GM06990 (cell line): ENCODE measurements at regions not wholly inside any gene's neighbourhood (a gene's known extent, or its start where the extent isn't known, plus 50 kb on each side); places are given as distances from the start of the nearest gene placed in this dataset.

ENCODE experiments used
- DNase-seq: peaks from one replicate; pipeline ENCODE4 v3.0.0-alpha.2; 2011; ENCODE audit not compliant: insufficient read length; ENCODE audit errors: extremely low read depth
- H3K27me3 ChIP-seq: replicated peaks from 2 replicates; pipeline ENCODE4 v1.6.0; 2011; ENCODE audit warnings: low read length; ENCODE audit not compliant: control insufficient read depth, insufficient read depth
- H3K36me3 ChIP-seq: 2 replicates; pipeline ENCODE4 v1.5.1; 2011; ENCODE audit warnings: low read length; ENCODE audit not compliant: control insufficient read depth, insufficient read depth
- H3K4me3 ChIP-seq: replicated peaks from 2 replicates; pipeline ENCODE4 v1.5.1; 2011; ENCODE audit warnings: low read depth, mild to moderate bottlenecking, control low read depth, low read length
- TF ChIP-seq, protein P1 (sequence below): IDR thresholded peaks from 2 replicates; pipeline ENCODE4 v1.5.1; 2011; ENCODE audit warnings: low read length, control low read depth, mild to moderate bottlenecking, inconsistent platforms; ENCODE audit not compliant: insufficient read depth, poor library complexity, severe bottlenecking

DNA sequence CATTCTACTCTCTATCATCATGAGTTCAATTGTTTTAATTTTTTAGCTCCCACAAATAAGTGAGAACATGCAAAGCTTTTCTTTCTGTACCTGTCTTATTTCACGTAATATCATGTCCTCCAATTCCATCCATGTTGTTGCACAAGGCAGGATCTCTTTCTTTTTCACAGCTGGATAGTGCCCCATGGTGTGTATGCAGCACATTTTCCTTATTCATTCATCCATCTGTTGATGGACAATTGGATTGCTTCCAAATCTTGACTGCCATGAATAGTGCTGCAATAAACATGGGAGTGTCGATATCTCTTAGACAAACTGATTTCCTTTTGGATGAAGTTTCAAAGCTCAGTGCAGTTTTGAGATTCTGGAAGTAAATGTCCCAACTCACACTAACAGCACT lies 326.9 kb downstream of the FGF9 start:
- no peak for DNase-seq
- H3K36me3 ChIP-seq: no peaks in the 10 kb centered on the region
- TF ChIP-seq, protein P1, sequence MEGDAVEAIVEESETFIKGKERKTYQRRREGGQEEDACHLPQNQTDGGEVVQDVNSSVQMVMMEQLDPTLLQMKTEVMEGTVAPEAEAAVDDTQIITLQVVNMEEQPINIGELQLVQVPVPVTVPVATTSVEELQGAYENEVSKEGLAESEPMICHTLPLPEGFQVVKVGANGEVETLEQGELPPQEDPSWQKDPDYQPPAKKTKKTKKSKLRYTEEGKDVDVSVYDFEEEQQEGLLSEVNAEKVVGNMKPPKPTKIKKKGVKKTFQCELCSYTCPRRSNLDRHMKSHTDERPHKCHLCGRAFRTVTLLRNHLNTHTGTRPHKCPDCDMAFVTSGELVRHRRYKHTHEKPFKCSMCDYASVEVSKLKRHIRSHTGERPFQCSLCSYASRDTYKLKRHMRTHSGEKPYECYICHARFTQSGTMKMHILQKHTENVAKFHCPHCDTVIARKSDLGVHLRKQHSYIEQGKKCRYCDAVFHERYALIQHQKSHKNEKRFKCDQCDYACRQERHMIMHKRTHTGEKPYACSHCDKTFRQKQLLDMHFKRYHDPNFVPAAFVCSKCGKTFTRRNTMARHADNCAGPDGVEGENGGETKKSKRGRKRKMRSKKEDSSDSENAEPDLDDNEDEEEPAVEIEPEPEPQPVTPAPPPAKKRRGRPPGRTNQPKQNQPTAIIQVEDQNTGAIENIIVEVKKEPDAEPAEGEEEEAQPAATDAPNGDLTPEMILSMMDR: no peak
- H3K27me3 ChIP-seq: no peaks in the 10 kb centered on the region
- H3K4me3 ChIP-seq: no peak overlapping the region

GRCh38 chr13:21998279-21998990 lies 327.6 kb downstream of the FGF9 start:
- no peak overlapping the region for H3K4me3 ChIP-seq
- TF ChIP-seq, protein P1: no peak
- no peaks in the 10 kb centered on the region for H3K36me3 ChIP-seq
- H3K27me3 ChIP-seq: no peaks in the 10 kb centered on the region
- no peak for DNase-seq

- no peak for DNase-seq
- Histone ChIP-seq H3K36me3 (no peaks in the 10 kb centered on the region), H3K27me3 (no peaks in the 10 kb centered on the region), H3K4me3 (no peak overlapping the region)
- TF ChIP-seq, protein P1: no peak
Measured at GRCh38 chr13:21999666-22000065, 328.8 kb downstream of the FGF9 start.

GRCh38 chr13:22000191-22000590 lies 329.3 kb downstream of the FGF9 start:
- no peaks in the 10 kb centered on the region for H3K36me3 ChIP-seq
- TF ChIP-seq, protein P1: no peak
- no peaks in the 10 kb centered on the region for H3K27me3 ChIP-seq
- DNase-seq: no peak
- no peak overlapping the region for H3K4me3 ChIP-seq

- TF ChIP-seq, protein P1: no peak
- Histone ChIP-seq H3K27me3 (no peaks in the 10 kb centered on the region), H3K4me3 (no peak overlapping the region), H3K36me3 (no peaks in the 10 kb centered on the region)
- no peak for DNase-seq
Measured at GRCh38 chr13:22001336-22001735, 330.5 kb downstream of the FGF9 start.

GRCh38 chr13:22002893-22003292 lies 332.0 kb downstream of the FGF9 start:
- Histone ChIP-seq H3K4me3 (no peak overlapping the region), H3K36me3 (no peaks in the 10 kb centered on the region), H3K27me3 (no peaks in the 10 kb centered on the region)
- TF ChIP-seq, protein P1: no peak
- no peak for DNase-seq
